Activated naive CD4-positive, alpha-beta T cell (primary cell): ENCODE measurements at regions not wholly inside any gene's neighbourhood (a gene's known extent, or its start where the extent isn't known, plus 50 kb on each side); places are given as distances from the start of the nearest gene placed in this dataset.
"Not testable (repeated sequence)": the region's sequence is repeated elsewhere in the genome, so short reads cannot be mapped to it uniquely, and the experiment has no call there.

ENCODE experiments used
- DNase-seq, 4 experiments: peaks; one replicate each; lab custom pipeline; 2025; lab: John Stamatoyannopoulos, UW

- no peak for DNase-seq
Measured at GRCh38 chr9:30522061-30522460, 1862.4 kb upstream of the ACO1 start.

GRCh38 chr9:30522486-30522885 is 1862.0 kb upstream of the ACO1 start:
- DNase-seq, result no peak

GRCh38 chr9:30524311-30524710 is 1860.1 kb upstream of the ACO1 start:
- no peak for DNase-seq

- DNase-seq, result no peak
Measured at GRCh38 chr9:30534455-30534854, 1850.0 kb upstream of the ACO1 start.

GRCh38 chr9:30534896-30535295 is 1849.5 kb upstream of the ACO1 start:
- no peak for DNase-seq

- no peak for DNase-seq
Measured at GRCh38 chr9:30536494-30536893, 1847.9 kb upstream of the ACO1 start.

GRCh38 chr9:30539696-30540095 is 1844.7 kb upstream of the ACO1 start:
- not testable (repeated sequence) for DNase-seq

GRCh38 chr9:30574355-30575151 is 1809.9 kb upstream of the ACO1 start:
- no peak for DNase-seq

GRCh38 chr9:30575218-30575617 is 1809.2 kb upstream of the ACO1 start:
- DNase-seq, result no peak

GRCh38 chr9:30575691-30576090 is 1808.8 kb upstream of the ACO1 start:
- no peak for DNase-seq

GRCh38 chr9:30579810-30580209 is 1804.6 kb upstream of the ACO1 start:
- DNase-seq, result no peak

GRCh38 chr9:30582240-30582639 is 1802.2 kb upstream of the ACO1 start:
- DNase-seq, result no peak

- no peak for DNase-seq
Measured at GRCh38 chr9:30584559-30584958, 1799.9 kb upstream of the ACO1 start.

- no peak for DNase-seq
Measured at GRCh38 chr9:30591461-30591860, 1793.0 kb upstream of the ACO1 start.

- DNase-seq, result no peak
Measured at GRCh38 chr9:30597608-30598007, 1786.8 kb upstream of the ACO1 start.

- no peak for DNase-seq
Measured at GRCh38 chr9:30605936-30606335, 1778.5 kb upstream of the ACO1 start.

- no peak for DNase-seq
Measured at GRCh38 chr9:30609713-30610112, 1774.7 kb upstream of the ACO1 start.

- DNase-seq, result not testable (repeated sequence)
Measured at GRCh38 chr9:30616782-30617181, 1767.7 kb upstream of the ACO1 start.

GRCh38 chr9:30622561-30622960 is 1761.9 kb upstream of the ACO1 start:
- DNase-seq, result no peak

GRCh38 chr9:30628915-30629567 is 1755.4 kb upstream of the ACO1 start:
- no peak for DNase-seq

GRCh38 chr9:30630459-30630858 is 1754.0 kb upstream of the ACO1 start:
- no peak for DNase-seq

- DNase-seq, result not testable (repeated sequence)
Measured at GRCh38 chr9:30646639-30647038, 1737.8 kb upstream of the ACO1 start.

- no peak for DNase-seq
Measured at GRCh38 chr9:30661925-30662324, 1722.5 kb upstream of the ACO1 start.
